ENCODE measurements at regions not wholly inside any gene's neighbourhood (a gene's known extent, or its start where the extent isn't known, plus 50 kb on each side); places are given as distances from the start of the nearest gene placed in this dataset.

GRCh38 chr12:63228853-63229252, 77.9 kb upstream of the AVPR1A start:
- H3K4me3 Mint-ChIP-seq, result no peak overlapping the region
- no peaks in the 10 kb centered on the region for H3K36me3 Mint-ChIP-seq
- no peaks in the 10 kb centered on the region for H3K4me1 Mint-ChIP-seq
- peaks cover 0 to 8% (median 4%) of the 10 kb centered on the region in 7 donors for H3K9me3 Mint-ChIP-seq
- no peaks in the 10 kb centered on the region for H3K27me3 Mint-ChIP-seq
- ATAC-seq (ENCODE audit: low read depth in 2 of 2) (no peak), DNase-seq (no peak)
- no peak overlapping the region for H3K27ac Mint-ChIP-seq

DNA sequence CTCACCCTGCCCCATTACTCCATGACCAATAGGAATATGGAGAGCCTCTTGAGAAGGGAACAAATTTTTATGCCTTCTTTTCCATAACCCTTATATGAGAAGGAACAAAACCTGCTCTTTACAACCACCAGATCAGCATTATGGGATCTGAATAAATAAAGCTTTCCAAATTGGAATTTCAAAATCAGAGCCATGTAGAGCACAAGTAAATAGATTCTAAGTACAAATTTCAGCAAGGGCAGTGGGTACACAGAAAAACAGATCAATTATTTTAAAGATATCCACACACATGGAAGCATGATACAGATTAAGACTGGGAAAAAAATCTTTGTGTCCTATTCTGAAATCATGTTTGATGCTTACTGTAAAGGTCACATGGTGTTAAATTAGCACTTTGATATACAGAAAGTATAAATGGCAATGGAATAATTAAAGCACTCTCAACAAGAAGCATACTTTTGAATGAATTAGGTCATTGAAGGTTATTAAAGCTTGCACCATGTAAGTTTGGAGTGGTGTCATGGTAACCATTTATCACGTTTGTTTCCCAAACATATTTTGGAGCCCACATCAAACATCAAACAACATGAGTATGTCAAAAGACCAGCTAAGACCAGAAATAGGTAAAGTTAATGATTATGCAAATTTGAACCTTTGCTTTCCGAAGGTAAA, 75.9 kb upstream of the AVPR1A start:
- DNase-seq (no peak), ATAC-seq (ENCODE audit: low read depth in 2 of 2) (no peak)
- Mint-ChIP-seq H3K27me3 (no peaks in the 10 kb centered on the region), H3K36me3 (no peaks in the 10 kb centered on the region), H3K4me1 (no peaks in the 10 kb centered on the region), H3K27ac (no peak overlapping the region), H3K9me3 (peaks cover 0 to 6% (median 3%) of the 10 kb centered on the region in 7 donors), H3K4me3 (no peak overlapping the region)

DNA sequence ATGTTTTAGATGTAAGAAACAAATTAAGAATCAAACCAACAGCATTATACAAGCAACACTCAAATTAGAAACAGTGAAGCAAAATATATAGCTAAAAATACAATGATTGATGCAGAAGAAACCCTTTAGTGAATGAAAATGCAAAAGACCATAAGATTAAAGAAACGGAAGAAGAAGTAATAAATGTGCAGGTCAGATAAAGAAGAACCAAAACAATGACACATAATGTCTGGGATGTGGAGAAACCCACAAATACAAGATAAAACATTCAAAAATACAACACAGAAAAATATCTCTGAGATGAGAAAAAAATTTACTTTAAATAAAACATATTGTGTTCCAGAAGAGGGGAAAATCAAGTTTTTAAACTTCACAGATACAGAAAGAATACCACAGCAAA, 73.4 kb upstream of the AVPR1A start:
- no peaks in the 10 kb centered on the region for H3K36me3 Mint-ChIP-seq
- H3K4me3 Mint-ChIP-seq, result no peak overlapping the region
- no peak for ATAC-seq (ENCODE audit: low read depth in 2 of 2)
- H3K4me1 Mint-ChIP-seq, result no peaks in the 10 kb centered on the region
- H3K27me3 Mint-ChIP-seq, result no peaks in the 10 kb centered on the region
- H3K9me3 Mint-ChIP-seq, result peaks cover 0 to 4% (median 2%) of the 10 kb centered on the region in 7 donors
- H3K27ac Mint-ChIP-seq, result no peak overlapping the region
- no peak for DNase-seq

DNA sequence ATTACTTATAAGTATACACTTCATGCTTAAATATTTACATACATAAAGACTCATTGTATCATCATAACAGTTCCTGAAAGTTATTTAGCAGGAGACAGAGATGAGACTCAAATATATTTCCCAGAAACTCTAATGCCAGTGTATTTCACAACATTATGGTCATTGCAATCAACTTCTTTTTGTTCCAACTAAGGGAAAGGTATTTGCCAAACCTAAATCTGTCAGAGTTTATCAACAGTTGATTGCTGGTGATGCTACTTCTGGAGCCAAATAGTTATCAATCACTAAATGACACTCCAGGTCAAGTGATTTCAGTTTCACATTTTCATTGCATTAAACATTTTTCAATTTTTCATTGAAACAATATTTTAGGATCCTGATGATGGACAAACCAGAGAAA, 72.1 kb upstream of the AVPR1A start:
- ATAC-seq (ENCODE audit: low read depth in 2 of 2), result no peak
- Mint-ChIP-seq H3K4me3 (no peak overlapping the region), H3K4me1 (no peaks in the 10 kb centered on the region), H3K9me3 (peaks cover 0 to 4% (median 2%) of the 10 kb centered on the region in 7 donors), H3K27me3 (no peaks in the 10 kb centered on the region), H3K27ac (no peak overlapping the region), H3K36me3 (no peaks in the 10 kb centered on the region)
- DNase-seq, result no peak

DNA sequence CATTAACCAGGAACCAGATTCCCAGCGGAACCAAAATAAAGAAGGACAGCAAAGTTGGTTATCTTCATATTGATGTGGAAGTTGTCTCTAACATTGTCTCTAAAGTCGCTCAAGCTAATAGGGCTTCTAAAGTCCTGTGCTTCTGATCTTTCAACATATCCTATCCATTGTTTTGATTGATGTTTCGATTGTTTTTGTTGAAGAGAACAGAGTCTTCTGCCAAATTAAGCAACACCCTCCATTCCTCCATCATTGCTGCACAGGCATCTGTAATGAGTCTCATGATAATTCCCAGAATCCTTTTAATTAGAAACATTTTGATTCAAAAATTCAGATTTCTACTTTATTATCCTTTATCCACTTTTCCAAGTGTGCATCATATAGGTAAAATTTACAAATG, 71.6 kb upstream of the AVPR1A start:
- Mint-ChIP-seq H3K36me3 (no peaks in the 10 kb centered on the region), H3K27me3 (no peaks in the 10 kb centered on the region), H3K4me3 (no peak overlapping the region), H3K4me1 (no peaks in the 10 kb centered on the region), H3K27ac (no peak overlapping the region), H3K9me3 (peaks cover 0 to 4% (median 2%) of the 10 kb centered on the region in 7 donors)
- DNase-seq (no peak), ATAC-seq (ENCODE audit: low read depth in 2 of 2) (no peak)

DNA sequence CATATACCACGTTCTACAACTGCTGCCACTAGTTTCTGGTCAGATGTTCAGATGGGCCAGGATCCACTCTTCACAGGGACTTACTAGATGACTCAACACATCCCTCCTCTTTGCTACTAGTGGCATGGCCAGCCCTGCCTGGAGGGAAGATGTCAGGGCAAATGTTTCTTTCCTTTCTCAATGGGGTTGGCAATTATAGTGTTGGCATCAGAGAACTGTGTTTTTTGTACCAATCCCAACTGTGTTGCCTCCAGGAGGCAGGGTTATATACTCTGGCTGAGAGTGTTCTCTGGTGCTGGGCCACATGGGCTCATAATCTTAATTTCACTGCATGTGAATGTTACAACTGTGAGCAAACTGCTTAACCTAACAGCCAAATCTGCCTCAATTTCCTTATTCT, 69.9 kb upstream of the AVPR1A start:
- Mint-ChIP-seq H3K27ac (no peak overlapping the region), H3K36me3 (no peaks in the 10 kb centered on the region), H3K27me3 (no peaks in the 10 kb centered on the region), H3K9me3 (peaks cover 0 to 3% (median 2%) of the 10 kb centered on the region in 7 donors), H3K4me1 (no peaks in the 10 kb centered on the region), H3K4me3 (no peak overlapping the region)
- DNase-seq (no peak), ATAC-seq (ENCODE audit: low read depth in 2 of 2) (no peak)

- Mint-ChIP-seq H3K9me3 (peaks cover 0 to 6% (median 0%) of the 10 kb centered on the region in 7 donors), H3K36me3 (no peaks in the 10 kb centered on the region)
Observed at GRCh38 chr12:63212316-63212715, 61.3 kb upstream of the AVPR1A start.

GRCh38 chr12:63208956-63209355, 58.0 kb upstream of the AVPR1A start:
- no peaks in the 10 kb centered on the region for H3K4me1 Mint-ChIP-seq
- peaks cover 0 to 10% (median 0%) of the 10 kb centered on the region in 7 donors for H3K9me3 Mint-ChIP-seq
- ATAC-seq (ENCODE audit: low read depth in 2 of 2) (no peak), DNase-seq (no peak)
- no peaks in the 10 kb centered on the region for H3K36me3 Mint-ChIP-seq
- H3K4me3 Mint-ChIP-seq, result no peak overlapping the region
- no peak overlapping the region for H3K27ac Mint-ChIP-seq
- H3K27me3 Mint-ChIP-seq, result no peaks in the 10 kb centered on the region

More at GRCh38 chr12:63212316-63212715, 61.3 kb upstream of the AVPR1A start:
- Mint-ChIP-seq H3K27me3 (no peaks in the 10 kb centered on the region), H3K4me1 (no peaks in the 10 kb centered on the region), H3K4me3 (no peak overlapping the region), H3K27ac (peak overlapping the region in 1 of 6 donors; percentile 1)
- ATAC-seq (ENCODE audit: low read depth in 2 of 2), result no peak
- DNase-seq, result no peak

DNA sequence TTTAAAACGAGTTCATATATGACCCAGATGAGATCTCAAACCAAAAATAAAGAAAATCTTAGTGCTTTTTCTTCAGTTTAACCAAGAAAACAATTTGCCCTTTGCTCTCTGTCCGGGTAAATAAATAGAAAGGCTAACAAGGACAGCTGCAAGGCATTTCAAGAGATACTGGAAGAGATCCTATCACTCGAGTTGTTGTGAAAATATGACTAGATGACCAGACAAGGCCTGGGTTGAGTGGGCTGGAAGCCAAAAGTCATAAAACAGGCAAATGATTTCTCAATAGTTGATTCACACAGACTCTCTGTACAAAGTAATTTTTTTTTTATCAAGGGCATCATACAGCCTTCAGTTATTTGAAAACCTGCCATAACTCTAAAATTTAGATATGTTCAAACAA, 55.9 kb upstream of the AVPR1A start:
- Mint-ChIP-seq H3K4me1 (no peaks in the 10 kb centered on the region), H3K27me3 (no peaks in the 10 kb centered on the region), H3K36me3 (no peaks in the 10 kb centered on the region), H3K9me3 (peaks cover 0 to 10% (median 0%) of the 10 kb centered on the region in 7 donors), H3K27ac (no peak overlapping the region), H3K4me3 (no peak overlapping the region)
- DNase-seq (no peak), ATAC-seq (ENCODE audit: low read depth in 2 of 2) (no peak)

- H3K4me3 Mint-ChIP-seq, result no peak overlapping the region
- no peak overlapping the region for H3K27ac Mint-ChIP-seq
- DNase-seq, result no peak
- no peaks in the 10 kb centered on the region for H3K27me3 Mint-ChIP-seq
- peaks cover 0 to 14% (median 0%) of the 10 kb centered on the region in 7 donors for H3K9me3 Mint-ChIP-seq
- H3K4me1 Mint-ChIP-seq, result no peaks in the 10 kb centered on the region
- no peak for ATAC-seq (ENCODE audit: low read depth in 2 of 2)
- H3K36me3 Mint-ChIP-seq, result no peaks in the 10 kb centered on the region
Observed at GRCh38 chr12:63206494-63206893, 55.5 kb upstream of the AVPR1A start.
